ENCODE measurements at regions not wholly inside any gene's neighbourhood (a gene's known extent, or its start where the extent isn't known, plus 50 kb on each side); places are given as distances from the start of the nearest gene placed in this dataset.
A peak's percentile ranks its signal among the peaks of the same experiment; 100 is the strongest.

DNA sequence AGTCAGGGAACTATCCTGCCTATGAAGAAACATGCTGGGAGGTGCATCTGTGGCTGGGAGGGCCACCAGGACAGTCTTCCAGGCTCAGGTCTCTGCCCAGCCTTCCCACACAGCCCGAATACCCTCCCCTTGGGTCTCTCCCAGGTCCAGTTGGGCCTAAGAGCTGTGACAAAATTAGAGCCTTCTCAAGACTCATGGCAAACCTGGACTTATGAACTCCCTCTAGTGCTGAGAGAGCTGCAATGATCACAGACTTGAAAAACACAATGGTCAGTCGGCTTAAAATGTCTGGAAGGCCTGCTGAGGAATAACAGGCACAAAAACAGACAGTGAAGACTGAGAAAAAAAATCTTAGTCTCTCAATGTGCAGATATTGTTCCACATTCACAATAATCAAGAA, 325.1 kb downstream of the BRINP2 start:
- no peak overlapping the region for H3K4me3 ChIP-seq (replicated peaks in 1 of 2; ENCODE audit: low read depth in 2 of 2, low read length in 2 of 2)
- no peak for TF ChIP-seq CTCF (IDR thresholded peaks at IDR 0.05; ENCODE audit: low read depth, low read length)
- peak in 1 of 2 donors; percentile 17 for DNase-seq (ENCODE audit: low read depth in 2 of 2)

DNA sequence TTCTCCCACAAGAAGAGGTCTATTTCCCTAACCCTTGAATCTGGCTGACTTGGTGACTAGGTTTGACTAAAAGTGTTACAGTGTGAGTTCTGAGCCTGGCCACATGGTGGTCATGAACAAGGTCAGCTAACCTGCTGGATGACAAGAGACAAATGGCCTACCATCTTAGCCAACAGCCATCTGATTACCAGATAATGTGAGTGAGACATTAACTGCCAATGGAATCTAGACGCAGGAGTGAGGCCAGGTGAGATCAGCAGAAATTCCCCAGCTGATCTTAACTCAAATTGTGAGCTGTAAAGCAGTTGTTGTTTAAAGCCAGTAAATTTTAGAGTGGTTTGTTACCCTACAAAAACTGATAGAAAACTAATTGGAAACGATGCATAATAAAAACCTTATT, 320.0 kb downstream of the BRINP2 start:
- no peak for DNase-seq (ENCODE audit: low read depth in 2 of 2)
- TF ChIP-seq CTCF (IDR thresholded peaks at IDR 0.05; ENCODE audit: low read depth, low read length), result no peak
- no peak overlapping the region for H3K4me3 ChIP-seq (replicated peaks in 1 of 2; ENCODE audit: low read depth in 2 of 2, low read length in 2 of 2)

DNA sequence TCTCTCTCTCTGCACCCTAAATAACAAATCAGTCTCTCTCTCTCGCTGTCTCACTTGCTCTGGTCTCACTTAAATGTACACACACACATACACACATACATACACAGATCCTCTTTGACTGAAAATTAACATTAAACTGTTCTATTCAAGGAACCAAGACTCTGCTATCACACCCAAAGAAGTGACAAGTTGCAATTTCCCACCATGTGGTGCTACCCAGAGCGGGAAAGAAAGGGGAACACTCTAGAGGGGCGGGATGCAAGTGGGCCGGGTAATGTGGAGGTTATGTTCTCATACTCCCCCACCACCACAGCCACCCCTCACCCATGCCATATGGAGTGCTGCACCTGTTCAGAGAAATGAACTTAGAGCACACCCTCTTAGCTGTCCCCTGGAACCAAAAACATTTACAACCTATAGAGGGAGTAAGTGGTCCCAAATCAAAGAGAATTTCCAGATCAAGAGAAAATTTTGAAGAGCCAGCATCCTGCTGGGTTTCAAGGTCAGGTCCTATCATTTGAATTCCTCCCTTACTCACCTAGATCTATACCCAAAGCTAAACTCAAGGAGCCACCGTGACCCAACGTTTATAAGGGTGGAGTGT, 319.4 kb downstream of the BRINP2 start:
- no peak for TF ChIP-seq CTCF (IDR thresholded peaks at IDR 0.05; ENCODE audit: low read depth, low read length)
- no peak overlapping the region for H3K4me3 ChIP-seq (replicated peaks in 1 of 2; ENCODE audit: low read depth in 2 of 2, low read length in 2 of 2)
- DNase-seq (ENCODE audit: low read depth in 2 of 2), result no peak

GRCh38 chr1:177488722-177489121, 318.0 kb downstream of the BRINP2 start:
- TF ChIP-seq CTCF (IDR thresholded peaks at IDR 0.05; ENCODE audit: low read depth, low read length), result no peak
- no peak overlapping the region for H3K4me3 ChIP-seq (replicated peaks in 1 of 2; ENCODE audit: low read depth in 2 of 2, low read length in 2 of 2)
- peak in 1 of 2 donors; percentile 7 for DNase-seq (ENCODE audit: low read depth in 2 of 2)

- no peak for DNase-seq (ENCODE audit: low read depth in 2 of 2)
- TF ChIP-seq CTCF (IDR thresholded peaks at IDR 0.05; ENCODE audit: low read depth, low read length), result no peak
- H3K4me3 ChIP-seq (replicated peaks in 1 of 2; ENCODE audit: low read depth in 2 of 2, low read length in 2 of 2), result no peak overlapping the region
Observed at GRCh38 chr1:177487481-177487880, 316.7 kb downstream of the BRINP2 start.

DNA sequence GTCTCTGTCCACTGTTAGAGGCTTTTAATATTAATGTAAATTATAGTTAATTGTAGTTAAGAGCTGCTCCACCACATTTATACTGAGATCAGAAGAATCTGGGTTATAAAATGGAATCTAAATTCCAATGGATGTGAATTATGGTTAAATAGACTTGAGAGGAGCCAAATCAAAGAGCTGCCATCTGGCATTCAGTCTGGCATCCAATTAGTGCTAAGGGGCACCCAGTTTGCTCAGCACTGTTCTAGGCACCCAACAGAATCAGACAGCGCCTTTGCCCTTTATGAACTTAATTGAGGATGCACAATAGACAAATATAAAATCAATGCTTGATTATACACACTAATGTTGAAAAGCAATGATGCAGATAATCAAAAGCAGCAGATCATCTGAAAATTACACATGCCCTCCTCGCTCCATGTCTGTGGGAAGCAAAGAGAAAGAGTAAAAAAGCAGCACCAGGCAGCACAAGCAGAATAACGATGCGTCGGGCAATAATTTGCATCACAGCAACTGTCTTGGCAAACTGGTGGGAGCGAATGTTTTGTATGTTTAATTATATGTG, 310.1 kb downstream of the BRINP2 start:
- TF ChIP-seq CTCF (IDR thresholded peaks at IDR 0.05; ENCODE audit: low read depth, low read length), result no peak
- no peak overlapping the region for H3K4me3 ChIP-seq (replicated peaks in 1 of 2; ENCODE audit: low read depth in 2 of 2, low read length in 2 of 2)
- DNase-seq (ENCODE audit: low read depth in 2 of 2), result no peak

DNA sequence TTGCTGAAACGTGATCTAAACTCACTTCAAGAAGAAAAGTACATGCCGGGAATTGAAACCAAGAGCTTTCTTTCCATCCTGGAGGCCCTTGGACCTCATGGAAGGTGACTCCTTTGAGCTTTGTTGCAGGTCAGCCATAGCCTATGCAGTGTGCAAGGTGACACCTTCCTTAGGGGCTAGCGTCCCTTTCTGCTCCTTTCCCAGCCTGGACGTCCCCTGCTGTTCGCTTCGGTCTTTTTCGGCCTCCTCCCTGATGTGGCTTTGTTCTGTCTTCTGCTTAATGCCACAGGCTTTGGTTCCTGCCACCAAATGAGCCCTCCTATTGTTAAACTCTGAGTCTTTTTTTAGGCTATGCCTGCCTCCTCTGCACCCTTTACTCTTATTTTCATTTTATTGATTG, 308.8 kb downstream of the BRINP2 start:
- no peak overlapping the region for H3K4me3 ChIP-seq (replicated peaks in 1 of 2; ENCODE audit: low read depth in 2 of 2, low read length in 2 of 2)
- TF ChIP-seq CTCF (IDR thresholded peaks at IDR 0.05; ENCODE audit: low read depth, low read length), result no peak
- no peak for DNase-seq (ENCODE audit: low read depth in 2 of 2)
